A549 (cell line): ENCODE measurements at regions not wholly inside any gene's neighbourhood (a gene's known extent, or its start where the extent isn't known, plus 50 kb on each side); places are given as distances from the start of the nearest gene placed in this dataset.

Experiments
- ATAC-seq, 2 experiments: fragments of 200-7000 bp in 1 of 2; fragments of >200 bp in 1 of 2; cut with Nextera tagmentation in 1 of 2; cut with Tn5 transposase in 1 of 2; 3 replicates each; pipeline versions ENCODE4 v1.8.0 to v1.9.1; 2018 to 2020; ENCODE audit warnings: mild to moderate bottlenecking in 1 of 2, moderate library complexity in 1 of 2
- CTCF ChIA-PET: fragments of 300-600 bp; sonication (Branson Sonifier 250); formaldehyde crosslinking; extraction: SDS; loops from one replicate; lab custom pipeline; 2021; ENCODE audit warnings: antibody characterized with exemption, inconsistent platforms; lab: Yijun Ruan, JAX
- POLR2A ChIA-PET: fragments of 350-600 bp; formaldehyde crosslinking; extraction: SDS; loops from one replicate; lab custom pipeline; 2021; ENCODE audit warnings: antibody characterized with exemption, inconsistent platforms; lab: Yijun Ruan, JAX
- DNase-seq, 2 experiments: peaks; one replicate each; pipeline versions ENCODE4 v3.0.0 to v3.0.0-alpha.2; 2011 to 2016; ENCODE audit warnings: low read depth in 1 of 2, low spot score in 1 of 2
- FAIRE-seq: peaks from 2 replicates; lab custom pipeline; 2011; peaks lifted over from hg19 to GRCh38; lab: Jason Lieb, UNC
- H3K27ac ChIP-seq, 2 experiments: fragments of >200 bp; sonication (Bioruptor Twin); formaldehyde crosslinking; 3 replicates each; pipeline ENCODE4 v1.5.1; 2016 to 2017
- H3K4me1 ChIP-seq: fragments of >200 bp; sonication (Bioruptor Twin); formaldehyde crosslinking; 3 replicates; pipeline ENCODE4 v1.6.1; 2016
- H3K4me2 ChIP-seq: fragments of >200 bp; sonication (Bioruptor Twin); formaldehyde crosslinking; 3 replicates; pipeline ENCODE4 v1.6.1; 2016
- H3K4me3 ChIP-seq: fragments of >200 bp; sonication (Bioruptor Twin); formaldehyde crosslinking; 3 replicates; pipeline ENCODE4 v1.5.1; 2016
- H3K9me3 ChIP-seq: fragments of >200 bp; sonication (Bioruptor Twin); formaldehyde crosslinking; 3 replicates; pipeline ENCODE4 v1.6.1; 2016
- ATOH8 ChIP-seq: fragments of 250-450 bp; sonication (Bioruptor Pico); IDR thresholded peaks from 2 replicates; pipeline ENCODE4 v1.5.0; 2020; ENCODE audit warnings: low read depth, mild to moderate bottlenecking, moderate library complexity
- CBX2 ChIP-seq: fragments of 200-600 bp; sonication (generic); IDR thresholded peaks from 2 replicates; pipeline ENCODE4 v1.6.1; 2016; ENCODE audit warnings: low read depth, mild to moderate bottlenecking, borderline replicate concordance
- CBX8 ChIP-seq: fragments of 200-600 bp; sonication (generic); IDR thresholded peaks from 2 replicates; pipeline ENCODE4 v1.6.1; 2016
- CEBPB ChIP-seq, 2 experiments: fragments of >200 bp in 1 of 2; sonication (Bioruptor Twin) in 1 of 2; formaldehyde crosslinking in 1 of 2; IDR thresholded peaks; 2 replicates each; pipeline ENCODE4 v1.6.1; 2012 to 2016
- CHD2 ChIP-seq: fragments of 150-350 bp; IDR thresholded peaks from 2 replicates; pipeline ENCODE4 v1.6.1; 2014; ENCODE audit warnings: low read length; ENCODE audit not compliant: partially characterized antibody
- EHF ChIP-seq: fragments of 250-450 bp; sonication (Bioruptor Pico); IDR thresholded peaks from 2 replicates; pipeline ENCODE4 v1.5.0; 2020; ENCODE audit warnings: mild to moderate bottlenecking
- EP300 ChIP-seq, 2 experiments: fragments of >200 bp; sonication (Bioruptor Twin); formaldehyde crosslinking; IDR thresholded peaks; 2 replicates in 1 of 2; 3 replicates in 1 of 2; pipeline ENCODE4 v1.6.1; 2016 to 2017
- FOSB ChIP-seq: fragments of 250-450 bp; sonication (Bioruptor Pico); IDR thresholded peaks from 2 replicates; pipeline ENCODE4 v1.5.0; 2020; ENCODE audit warnings: mild to moderate bottlenecking, moderate library complexity
- HDAC2 ChIP-seq: fragments of 200-600 bp; sonication (generic); IDR thresholded peaks from 2 replicates; pipeline ENCODE4 v1.6.1; 2016
- HOXA7 ChIP-seq: fragments of 250-450 bp; sonication (Bioruptor Pico); IDR thresholded peaks from 2 replicates; pipeline ENCODE4 v1.5.0; 2020; ENCODE audit warnings: mild to moderate bottlenecking, moderate library complexity
- JUNB ChIP-seq: fragments of >200 bp; sonication (Bioruptor Twin); formaldehyde crosslinking; IDR thresholded peaks from 2 replicates; pipeline ENCODE4 v1.6.1; 2016
- MYC ChIP-seq: IDR thresholded peaks from 2 replicates; pipeline ENCODE4 v1.6.1; 2012; ENCODE audit warnings: mild to moderate bottlenecking, inconsistent platforms, low read length, improper control_type of control experiment, borderline replicate concordance
- NFE2L2 ChIP-seq: fragments of 150-350 bp; conservative IDR thresholded peaks from 2 replicates; pipeline ENCODE4 v1.6.1; 2014; ENCODE audit warnings: low read length
- NPAS2 ChIP-seq: fragments of 250-450 bp; sonication (Bioruptor Pico); IDR thresholded peaks from 2 replicates; pipeline ENCODE4 v1.8.0; 2022; ENCODE audit warnings: mild to moderate bottlenecking, moderate library complexity, borderline replicate concordance
- NR3C1 ChIP-seq: fragments of >200 bp; sonication (Bioruptor Twin); formaldehyde crosslinking; IDR thresholded peaks from 3 replicates; pipeline ENCODE4 v1.6.1; 2017
- RCOR1 ChIP-seq: fragments of 150-350 bp; IDR thresholded peaks from 2 replicates; pipeline ENCODE4 v1.6.1; 2014; ENCODE audit warnings: antibody characterized with exemption, low read length, low read depth
- REST ChIP-seq: fragments of 200-600 bp; sonication (generic); IDR thresholded peaks from 2 replicates; pipeline ENCODE4 v1.6.1; 2016; ENCODE audit warnings: antibody characterized with exemption, mild to moderate bottlenecking, moderate library complexity
- RFX5 ChIP-seq: fragments of 450-650 bp; IDR thresholded peaks from 2 replicates; pipeline ENCODE4 v1.7.1; 2014; ENCODE audit warnings: antibody characterized with exemption, mild to moderate bottlenecking, moderate library complexity
- RNF2 ChIP-seq: fragments of 200-600 bp; sonication (generic); IDR thresholded peaks from 2 replicates; pipeline ENCODE4 v1.6.1; 2016; ENCODE audit warnings: low read depth, mild to moderate bottlenecking, antibody characterized with exemption, moderate library complexity, borderline replicate concordance
- SMC3 ChIP-seq: fragments of >200 bp; sonication (Bioruptor Twin); formaldehyde crosslinking; IDR thresholded peaks from 3 replicates; pipeline ENCODE4 v1.6.1; 2018; ENCODE audit warnings: inconsistent platforms
- SREBF2 ChIP-seq: fragments of 450-650 bp; IDR thresholded peaks from 2 replicates; pipeline ENCODE4 v1.6.1; 2014; ENCODE audit warnings: mild to moderate bottlenecking, moderate library complexity
- TFCP2L1 ChIP-seq: fragments of 250-450 bp; sonication (Bioruptor Pico); IDR thresholded peaks from 2 replicates; pipeline ENCODE4 v1.5.0; 2021; ENCODE audit warnings: mild to moderate bottlenecking
- ZC3H11A ChIP-seq: fragments of 450-650 bp; IDR thresholded peaks from 2 replicates; pipeline ENCODE4 v1.6.1; 2014; ENCODE audit warnings: antibody characterized with exemption, mild to moderate bottlenecking
- ZFP36 ChIP-seq: fragments of 450-650 bp; IDR thresholded peaks from 2 replicates; pipeline ENCODE4 v1.6.1; 2014; ENCODE audit warnings: borderline replicate concordance; ENCODE audit not compliant: partially characterized antibody
- ZNF302 ChIP-seq: fragments of 250-450 bp; sonication (Bioruptor Pico); IDR thresholded peaks from 2 replicates; pipeline ENCODE4 v1.9.0; 2021; ENCODE audit warnings: inconsistent platforms, mild to moderate bottlenecking, moderate library complexity
- ZSCAN20 ChIP-seq: fragments of 250-450 bp; sonication (Bioruptor Pico); IDR thresholded peaks from 2 replicates; pipeline ENCODE4 v1.8.0; 2022; ENCODE audit warnings: mild to moderate bottlenecking, moderate library complexity
- WGBS: methylation state at CpG from one replicate; pipeline ENCODE4 v1.1.6; 2017; ENCODE audit errors: missing lambda C conversion rate; 5-methylcytosine and 5-hydroxymethylcytosine counted together
- TF ChIP-seq, protein P1 (sequence below): fragments of 150-350 bp; IDR thresholded peaks from 2 replicates; pipeline ENCODE4 v1.6.1; 2014; ENCODE audit warnings: low read depth, mild to moderate bottlenecking, low read length
- TF ChIP-seq, protein P2 (sequence below): fragments of 250-450 bp; sonication (Bioruptor Pico); IDR thresholded peaks from 2 replicates; pipeline ENCODE4 v1.5.0; 2021; ENCODE audit warnings: mild to moderate bottlenecking, moderate library complexity, borderline replicate concordance

GRCh38 chr6:132058975-132059374, 107.8 kb upstream of the CCN2 start:
- H3K4me3 ChIP-seq: no peak overlapping the region
- peaks cover 30% of the 10 kb centered on the region for H3K4me1 ChIP-seq
- CTCF ChIA-PET: interaction anchor here (1.2 to 1.6 kb wide), 2 partner anchors 87 to 99 kb away, joined by 3 to 4 read pairs; no protein-coding TSS in a partner anchor
- no peak overlapping the region for H3K4me2 ChIP-seq
- DNase-seq (no peak), FAIRE-seq (no peak), ATAC-seq (no peak)
- H3K27ac ChIP-seq: no peak overlapping the region
- 8% methylated on average over 2 of the region's 2 CpGs for WGBS
- H3K9me3 ChIP-seq: no peaks in the 10 kb centered on the region
- TF ChIP-seq CHD2 (no peak), HDAC2 (no peak), ATOH8 (CRISPR knock-in tag) (no peak), NFE2L2 (no peak), RFX5 (no peak), REST (no peak), EHF (CRISPR knock-in tag) (no peak), NPAS2 (CRISPR knock-in tag) (no peak), FOSB (CRISPR knock-in tag) (no peak), HOXA7 (no peak), CBX8 (no peak), NR3C1 (no peak), RNF2 (no peak), JUNB (no peak), CEBPB (IDR thresholded peaks at IDR 0.05) (no peak), EP300 (IDR thresholded peaks at IDR 0.05) (no peak), ZFP36 (no peak), RCOR1 (no peak)
- TF ChIP-seq, protein P1, sequence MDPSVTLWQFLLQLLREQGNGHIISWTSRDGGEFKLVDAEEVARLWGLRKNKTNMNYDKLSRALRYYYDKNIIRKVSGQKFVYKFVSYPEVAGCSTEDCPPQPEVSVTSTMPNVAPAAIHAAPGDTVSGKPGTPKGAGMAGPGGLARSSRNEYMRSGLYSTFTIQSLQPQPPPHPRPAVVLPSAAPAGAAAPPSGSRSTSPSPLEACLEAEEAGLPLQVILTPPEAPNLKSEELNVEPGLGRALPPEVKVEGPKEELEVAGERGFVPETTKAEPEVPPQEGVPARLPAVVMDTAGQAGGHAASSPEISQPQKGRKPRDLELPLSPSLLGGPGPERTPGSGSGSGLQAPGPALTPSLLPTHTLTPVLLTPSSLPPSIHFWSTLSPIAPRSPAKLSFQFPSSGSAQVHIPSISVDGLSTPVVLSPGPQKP: no peak
- TF ChIP-seq, protein P2, sequence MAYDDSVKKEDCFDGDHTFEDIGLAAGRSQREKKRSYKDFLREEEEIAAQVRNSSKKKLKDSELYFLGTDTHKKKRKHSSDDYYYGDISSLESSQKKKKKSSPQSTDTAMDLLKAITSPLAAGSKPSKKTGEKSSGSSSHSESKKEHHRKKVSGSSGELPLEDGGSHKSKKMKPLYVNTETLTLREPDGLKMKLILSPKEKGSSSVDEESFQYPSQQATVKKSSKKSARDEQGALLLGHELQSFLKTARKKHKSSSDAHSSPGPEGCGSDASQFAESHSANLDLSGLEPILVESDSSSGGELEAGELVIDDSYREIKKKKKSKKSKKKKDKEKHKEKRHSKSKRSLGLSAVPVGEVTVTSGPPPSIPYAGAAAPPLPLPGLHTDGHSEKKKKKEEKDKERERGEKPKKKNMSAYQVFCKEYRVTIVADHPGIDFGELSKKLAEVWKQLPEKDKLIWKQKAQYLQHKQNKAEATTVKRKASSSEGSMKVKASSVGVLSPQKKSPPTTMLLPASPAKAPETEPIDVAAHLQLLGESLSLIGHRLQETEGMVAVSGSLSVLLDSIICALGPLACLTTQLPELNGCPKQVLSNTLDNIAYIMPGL (CRISPR knock-in tag): no peak
- POLR2A ChIA-PET: no interaction called here

GRCh38 chr6:132054525-132054924, 103.4 kb upstream of the CCN2 start:
- DNase-seq: no peak
- CTCF ChIA-PET: no interaction called here
- POLR2A ChIA-PET: no interaction called here
- no peak for ATAC-seq
- no peaks in the 10 kb centered on the region for H3K9me3 ChIP-seq
- no peak overlapping the region for H3K4me3 ChIP-seq
- peak overlapping the region in 1 of 2 experiments; percentile 45; a peak in 1 of 6 replicates for H3K27ac ChIP-seq
- 43% methylated on average over 3 of the region's 3 CpGs for WGBS
- FAIRE-seq: no peak
- peaks cover 4% of the 10 kb centered on the region; the same call in 2 of the 3 replicates for H3K4me1 ChIP-seq
- TF ChIP-seq SMC3: no peak
- no peak for TF ChIP-seq NPAS2 (CRISPR knock-in tag)
- no peak for TF ChIP-seq RNF2
- no peak for TF ChIP-seq TFCP2L1 (CRISPR knock-in tag)
- TF ChIP-seq ZC3H11A: no peak
- TF ChIP-seq HOXA7: no peak
- no peak for TF ChIP-seq NR3C1
- no peak for TF ChIP-seq ZSCAN20 (CRISPR knock-in tag)
- TF ChIP-seq CBX2: no peak
- no peak for TF ChIP-seq RCOR1
- no peak for TF ChIP-seq SREBF2
- no peak for TF ChIP-seq ZNF302 (CRISPR knock-in tag)
- no peak for TF ChIP-seq MYC
- H3K4me2 ChIP-seq: 0 out of 3 replicates have a peak overlapping the region, but pooled peaks have one; percentile 5
